ENCODE measurements at regions not wholly inside any gene's neighbourhood (a gene's known extent, or its start where the extent isn't known, plus 50 kb on each side); places are given as distances from the start of the nearest gene placed in this dataset.

- TF ChIP-seq CTCF (IDR thresholded peaks at IDR 0.05; ENCODE audit: insufficient read depth, low read depth, low read length) (no peak), EZH2 (IDR thresholded peaks at IDR 0.05; ENCODE audit: insufficient read depth, low read length) (no peak)
These were observed 320.6 kb downstream of the DTHD1 start for GRCh38 chr4:36601864-36602495.
